A549 (cell line): ENCODE measurements at regions not wholly inside any gene's neighbourhood (a gene's known extent, or its start where the extent isn't known, plus 50 kb on each side); places are given as distances from the start of the nearest gene placed in this dataset.

Experiments
- BCL3 ChIP-seq: fragments of >200 bp; sonication (Bioruptor Twin); formaldehyde crosslinking; IDR thresholded peaks from 3 replicates; pipeline ENCODE4 v1.6.1; 2016
- CEBPB ChIP-seq, 2 experiments: fragments of >200 bp in 1 of 2; sonication (Bioruptor Twin) in 1 of 2; formaldehyde crosslinking in 1 of 2; IDR thresholded peaks; 2 replicates each; pipeline ENCODE4 v1.6.1; 2012 to 2016
- CTCF ChIP-seq: fragments of >200 bp; sonication (Bioruptor Twin); formaldehyde crosslinking; IDR thresholded peaks from 3 replicates; pipeline ENCODE4 v1.5.1; 2016
- E2F6 ChIP-seq: IDR thresholded peaks from 2 replicates; pipeline ENCODE4 v1.6.1; 2012; ENCODE audit warnings: low read depth, borderline replicate concordance
- EP300 ChIP-seq, 2 experiments: fragments of >200 bp; sonication (Bioruptor Twin); formaldehyde crosslinking; IDR thresholded peaks; 2 replicates in 1 of 2; 3 replicates in 1 of 2; pipeline ENCODE4 v1.6.1; 2016 to 2017
- HOXB13 ChIP-seq: fragments of 250-450 bp; sonication (Bioruptor Pico); IDR thresholded peaks from 2 replicates; pipeline ENCODE4 v1.5.0; 2020; ENCODE audit warnings: low read depth, mild to moderate bottlenecking, moderate library complexity
- KDM1A ChIP-seq: fragments of 200-600 bp; sonication (generic); IDR thresholded peaks from 2 replicates; pipeline ENCODE4 v1.6.1; 2016; ENCODE audit warnings: low read depth, mild to moderate bottlenecking
- MAX ChIP-seq: IDR thresholded peaks from 2 replicates; pipeline ENCODE4 v1.6.1; 2012
- NR3C1 ChIP-seq: fragments of >200 bp; sonication (Bioruptor Twin); formaldehyde crosslinking; IDR thresholded peaks from 3 replicates; pipeline ENCODE4 v1.6.1; 2017
- POLR2A ChIP-seq: IDR thresholded peaks from 2 replicates; pipeline ENCODE4 v1.6.1; 2012; ENCODE audit warnings: mild to moderate bottlenecking, low read length
- SMC3 ChIP-seq: fragments of >200 bp; sonication (Bioruptor Twin); formaldehyde crosslinking; IDR thresholded peaks from 3 replicates; pipeline ENCODE4 v1.6.1; 2018; ENCODE audit warnings: inconsistent platforms
- SREBF2 ChIP-seq: fragments of 450-650 bp; IDR thresholded peaks from 2 replicates; pipeline ENCODE4 v1.6.1; 2014; ENCODE audit warnings: mild to moderate bottlenecking, moderate library complexity
- USF2 ChIP-seq: fragments of 450-650 bp; IDR thresholded peaks from 2 replicates; pipeline ENCODE4 v1.6.1; 2014; ENCODE audit warnings: antibody characterized with exemption
- TF ChIP-seq, protein P1 (sequence below): fragments of 150-350 bp; IDR thresholded peaks from 2 replicates; pipeline ENCODE4 v1.6.1; 2014; ENCODE audit warnings: low read depth, mild to moderate bottlenecking, low read length

GRCh38 chr10:64518456-64518855, 997.3 kb downstream of the REEP3 start:
- TF ChIP-seq CTCF (no peak), SREBF2 (no peak), EP300 (IDR thresholded peaks at IDR 0.05) (no peak), SMC3 (no peak), E2F6 (no peak), BCL3 (no peak), MAX (no peak), HOXB13 (no peak), USF2 (no peak), POLR2A (no peak), NR3C1 (no peak), CEBPB (IDR thresholded peaks at IDR 0.05) (no peak), KDM1A (no peak)
- TF ChIP-seq, protein P1, sequence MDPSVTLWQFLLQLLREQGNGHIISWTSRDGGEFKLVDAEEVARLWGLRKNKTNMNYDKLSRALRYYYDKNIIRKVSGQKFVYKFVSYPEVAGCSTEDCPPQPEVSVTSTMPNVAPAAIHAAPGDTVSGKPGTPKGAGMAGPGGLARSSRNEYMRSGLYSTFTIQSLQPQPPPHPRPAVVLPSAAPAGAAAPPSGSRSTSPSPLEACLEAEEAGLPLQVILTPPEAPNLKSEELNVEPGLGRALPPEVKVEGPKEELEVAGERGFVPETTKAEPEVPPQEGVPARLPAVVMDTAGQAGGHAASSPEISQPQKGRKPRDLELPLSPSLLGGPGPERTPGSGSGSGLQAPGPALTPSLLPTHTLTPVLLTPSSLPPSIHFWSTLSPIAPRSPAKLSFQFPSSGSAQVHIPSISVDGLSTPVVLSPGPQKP = no peak
